Type B pancreatic cell (in vitro differentiated cells): ENCODE measurements at regions not wholly inside any gene's neighbourhood (a gene's known extent, or its start where the extent isn't known, plus 50 kb on each side); places are given as distances from the start of the nearest gene placed in this dataset.

Experiments used
- DNase-seq: peaks from one replicate; pipeline ENCODE4 v3.0.0; 2021; ENCODE audit warnings: mixed read lengths; ENCODE audit not compliant: unreplicated experiment; ENCODE audit errors: extremely low spot score
- H3K27ac Mint-ChIP-seq: 2 replicates; pipeline ENCODE4 v1.8.0; 2021; ENCODE audit warnings: mild to moderate bottlenecking, mixed read lengths
- H3K27me3 Mint-ChIP-seq: 2 replicates; pipeline ENCODE4 v1.8.0; 2021; ENCODE audit warnings: mixed read lengths
- H3K36me3 Mint-ChIP-seq: 2 replicates; pipeline ENCODE4 v1.8.0; 2021; ENCODE audit warnings: mixed read lengths
- H3K4me1 Mint-ChIP-seq: one replicate; pipeline ENCODE4 v1.8.0; 2021; ENCODE audit warnings: mixed read lengths; ENCODE audit not compliant: unreplicated experiment
- H3K4me3 Mint-ChIP-seq: 2 replicates; pipeline ENCODE4 v1.8.0; 2021; ENCODE audit warnings: mild to moderate bottlenecking, mixed read lengths
- H3K9me3 Mint-ChIP-seq: 2 replicates; pipeline ENCODE4 v1.8.0; 2021; ENCODE audit warnings: mixed read lengths
- CTCF ChIP-seq: fragments of 200-600 bp; sonication (generic); conservative IDR thresholded peaks from 2 replicates; pipeline ENCODE4 v1.5.0; 2021; ENCODE audit warnings: antibody characterized with exemption, mild to moderate bottlenecking

GRCh38 chr12:125593269-125593668 lies 528.0 kb downstream of the AACS start:
- no peak overlapping the region for H3K27ac Mint-ChIP-seq
- H3K4me3 Mint-ChIP-seq, result no peak overlapping the region
- DNase-seq, result no peak
- no peaks in the 10 kb centered on the region for H3K4me1 Mint-ChIP-seq
- H3K9me3 Mint-ChIP-seq, result no peaks in the 10 kb centered on the region
- H3K36me3 Mint-ChIP-seq, result peaks cover 4% of the 10 kb centered on the region
- TF ChIP-seq CTCF, result no peak
- no peaks in the 10 kb centered on the region for H3K27me3 Mint-ChIP-seq

- TF ChIP-seq CTCF, result no peak
- no peak for DNase-seq
- no peak overlapping the region for H3K27ac Mint-ChIP-seq
- H3K9me3 Mint-ChIP-seq, result no peaks in the 10 kb centered on the region
- no peaks in the 10 kb centered on the region for H3K4me1 Mint-ChIP-seq
- no peak overlapping the region for H3K4me3 Mint-ChIP-seq
- peaks cover 4% of the 10 kb centered on the region for H3K27me3 Mint-ChIP-seq
- H3K36me3 Mint-ChIP-seq, result no peaks in the 10 kb centered on the region
Observed at GRCh38 chr12:125604976-125605375, 539.7 kb downstream of the AACS start.

- Mint-ChIP-seq H3K36me3 (no peaks in the 10 kb centered on the region), H3K27me3 (peaks cover 2% of the 10 kb centered on the region), H3K27ac (no peak overlapping the region), H3K4me3 (no peak overlapping the region), H3K4me1 (no peaks in the 10 kb centered on the region), H3K9me3 (no peaks in the 10 kb centered on the region)
- no peak for TF ChIP-seq CTCF
- DNase-seq, result no peak
Observed at GRCh38 chr12:125606312-125606711, 541.1 kb downstream of the AACS start.

GRCh38 chr12:125610292-125610691 lies 545.1 kb downstream of the AACS start:
- TF ChIP-seq CTCF, result no peak
- H3K36me3 Mint-ChIP-seq, result no peaks in the 10 kb centered on the region
- no peaks in the 10 kb centered on the region for H3K27me3 Mint-ChIP-seq
- no peak for DNase-seq
- H3K4me3 Mint-ChIP-seq, result no peak overlapping the region
- no peaks in the 10 kb centered on the region for H3K9me3 Mint-ChIP-seq
- no peak overlapping the region for H3K27ac Mint-ChIP-seq
- H3K4me1 Mint-ChIP-seq, result no peaks in the 10 kb centered on the region

GRCh38 chr12:125610971-125611370 lies 545.7 kb downstream of the AACS start:
- no peaks in the 10 kb centered on the region for H3K4me1 Mint-ChIP-seq
- H3K36me3 Mint-ChIP-seq, result no peaks in the 10 kb centered on the region
- H3K27ac Mint-ChIP-seq, result no peak overlapping the region
- TF ChIP-seq CTCF, result no peak
- H3K4me3 Mint-ChIP-seq, result no peak overlapping the region
- H3K9me3 Mint-ChIP-seq, result no peaks in the 10 kb centered on the region
- no peak for DNase-seq
- no peaks in the 10 kb centered on the region for H3K27me3 Mint-ChIP-seq

GRCh38 chr12:125614058-125614457 lies 548.8 kb downstream of the AACS start:
- Mint-ChIP-seq H3K9me3 (no peaks in the 10 kb centered on the region), H3K27me3 (no peaks in the 10 kb centered on the region), H3K27ac (no peak overlapping the region), H3K36me3 (no peaks in the 10 kb centered on the region), H3K4me1 (no peaks in the 10 kb centered on the region), H3K4me3 (no peak overlapping the region)
- no peak for TF ChIP-seq CTCF
- DNase-seq, result no peak
